Hepatocyte (in vitro differentiated cells): ENCODE measurements at regions not wholly inside any gene's neighbourhood (a gene's known extent, or its start where the extent isn't known, plus 50 kb on each side); places are given as distances from the start of the nearest gene placed in this dataset.

Source experiments
- EZH2 ChIP-seq: fragments of 200-600 bp; sonication (generic); IDR thresholded peaks from 2 replicates; pipeline ENCODE4 v1.6.1; 2016; ENCODE audit warnings: antibody characterized with exemption, mild to moderate bottlenecking, borderline replicate concordance
- TF ChIP-seq, protein P1 (sequence below): fragments of 200-600 bp; sonication (generic); IDR thresholded peaks from 2 replicates; pipeline ENCODE4 v1.5.1; 2016; ENCODE audit warnings: antibody characterized with exemption, mild to moderate bottlenecking; ENCODE audit not compliant: poor library complexity

DNA sequence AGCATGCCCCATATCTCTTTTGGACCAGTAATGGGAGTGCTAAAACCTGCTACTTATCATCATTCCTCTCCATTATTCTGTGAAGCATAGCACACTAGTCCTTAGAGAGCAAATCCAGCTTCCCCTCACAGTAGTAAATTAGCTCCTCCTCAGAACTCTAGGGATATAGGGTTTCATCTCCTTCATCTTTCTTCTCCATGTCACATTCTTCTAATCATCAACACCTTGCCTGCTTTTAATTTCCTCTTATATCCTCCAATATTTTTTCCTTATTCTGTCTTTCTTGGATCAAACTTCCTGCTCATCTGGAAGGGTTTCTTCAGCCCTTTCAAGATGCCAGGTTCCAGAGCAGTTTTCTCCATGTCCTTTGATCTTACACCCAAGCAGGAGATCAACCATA, 321.4 kb upstream of the ACVR2A start:
- TF ChIP-seq, protein P1, sequence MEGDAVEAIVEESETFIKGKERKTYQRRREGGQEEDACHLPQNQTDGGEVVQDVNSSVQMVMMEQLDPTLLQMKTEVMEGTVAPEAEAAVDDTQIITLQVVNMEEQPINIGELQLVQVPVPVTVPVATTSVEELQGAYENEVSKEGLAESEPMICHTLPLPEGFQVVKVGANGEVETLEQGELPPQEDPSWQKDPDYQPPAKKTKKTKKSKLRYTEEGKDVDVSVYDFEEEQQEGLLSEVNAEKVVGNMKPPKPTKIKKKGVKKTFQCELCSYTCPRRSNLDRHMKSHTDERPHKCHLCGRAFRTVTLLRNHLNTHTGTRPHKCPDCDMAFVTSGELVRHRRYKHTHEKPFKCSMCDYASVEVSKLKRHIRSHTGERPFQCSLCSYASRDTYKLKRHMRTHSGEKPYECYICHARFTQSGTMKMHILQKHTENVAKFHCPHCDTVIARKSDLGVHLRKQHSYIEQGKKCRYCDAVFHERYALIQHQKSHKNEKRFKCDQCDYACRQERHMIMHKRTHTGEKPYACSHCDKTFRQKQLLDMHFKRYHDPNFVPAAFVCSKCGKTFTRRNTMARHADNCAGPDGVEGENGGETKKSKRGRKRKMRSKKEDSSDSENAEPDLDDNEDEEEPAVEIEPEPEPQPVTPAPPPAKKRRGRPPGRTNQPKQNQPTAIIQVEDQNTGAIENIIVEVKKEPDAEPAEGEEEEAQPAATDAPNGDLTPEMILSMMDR, result no peak
- TF ChIP-seq EZH2, result no peak
